Smooth muscle cell of the brain vasculature (primary cell): ENCODE measurements at regions not wholly inside any gene's neighbourhood (a gene's known extent, or its start where the extent isn't known, plus 50 kb on each side); places are given as distances from the start of the nearest gene placed in this dataset.
A peak's percentile ranks its signal among the peaks of the same experiment; 100 is the strongest.

Experiments
- DNase-seq: peaks from one replicate; pipeline ENCODE4 v3.0.0-alpha.2; 2012; ENCODE audit warnings: low read depth, low spot score

DNA sequence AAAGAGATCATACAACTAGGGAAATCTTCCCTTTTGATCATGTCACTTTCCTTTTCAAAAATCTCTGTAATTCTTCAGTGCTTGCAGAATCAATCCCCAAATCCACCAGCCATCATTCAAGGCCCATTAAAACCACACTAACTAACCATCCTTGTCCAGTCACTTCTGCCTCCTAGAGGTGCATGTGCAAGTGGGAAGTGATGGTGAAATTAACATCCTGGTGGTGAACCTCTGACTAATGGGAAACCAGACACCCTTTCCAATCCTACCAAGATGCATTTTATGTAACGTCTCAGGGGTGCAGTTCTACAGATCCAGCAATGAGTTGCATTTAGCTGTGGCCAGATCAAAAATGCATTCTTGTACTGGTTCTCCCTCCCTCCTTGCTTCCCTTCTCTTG, 341.8 kb downstream of the RAPGEF2 start:
- no peak for DNase-seq

DNA sequence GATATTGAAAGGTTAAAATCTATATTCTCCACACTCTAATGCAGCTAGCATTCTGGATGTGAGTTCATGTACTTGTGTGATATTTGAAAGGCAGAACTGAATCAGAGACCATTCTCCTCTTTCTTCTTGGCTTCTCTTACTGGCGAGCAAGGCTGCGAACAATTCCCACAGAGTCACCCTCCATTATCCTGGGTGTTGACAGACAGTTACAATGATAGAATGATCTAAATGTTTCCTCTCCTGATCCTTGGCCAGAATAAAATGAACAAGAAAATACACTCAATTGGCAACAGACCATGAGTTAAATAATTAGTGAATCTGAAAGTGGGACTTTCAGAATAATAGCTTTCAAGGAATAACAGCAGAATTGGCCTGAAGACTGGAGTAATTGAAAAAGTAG, 342.8 kb downstream of the RAPGEF2 start:
- no peak for DNase-seq

DNA sequence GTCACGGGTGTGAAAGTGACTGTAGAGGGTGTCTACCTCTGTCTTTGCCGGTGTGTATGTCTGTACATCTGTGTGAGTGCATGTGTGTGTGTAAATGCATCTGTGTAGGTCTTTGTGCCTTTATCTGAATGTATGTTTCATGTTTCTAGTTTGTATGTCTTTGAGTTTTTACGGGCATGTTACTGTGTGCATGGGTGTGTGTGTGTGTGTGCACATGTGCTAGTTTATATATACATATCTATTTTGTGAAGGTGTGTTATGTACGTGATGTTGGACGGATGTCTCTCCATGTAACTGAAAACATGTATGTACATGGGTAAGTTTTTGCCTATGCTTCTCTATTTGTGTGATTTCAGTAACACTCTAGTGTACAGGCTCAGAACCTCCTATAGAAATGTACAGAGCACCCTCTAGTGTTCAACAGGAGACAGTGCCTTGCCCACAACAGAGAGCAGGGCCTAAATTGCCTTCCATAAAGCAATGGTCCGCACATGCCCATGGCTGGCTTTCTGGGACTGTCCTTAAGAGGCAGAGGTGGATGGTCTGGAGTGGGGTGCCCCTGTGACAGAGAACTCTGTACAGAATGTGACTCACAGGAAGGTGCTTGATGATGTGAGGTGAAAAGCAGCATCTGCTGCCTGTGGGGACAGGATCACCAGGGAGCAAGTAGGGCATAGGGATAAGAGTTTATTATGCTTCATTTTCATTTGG, 343.5 kb downstream of the RAPGEF2 start:
- DNase-seq: peak; percentile 44

DNA sequence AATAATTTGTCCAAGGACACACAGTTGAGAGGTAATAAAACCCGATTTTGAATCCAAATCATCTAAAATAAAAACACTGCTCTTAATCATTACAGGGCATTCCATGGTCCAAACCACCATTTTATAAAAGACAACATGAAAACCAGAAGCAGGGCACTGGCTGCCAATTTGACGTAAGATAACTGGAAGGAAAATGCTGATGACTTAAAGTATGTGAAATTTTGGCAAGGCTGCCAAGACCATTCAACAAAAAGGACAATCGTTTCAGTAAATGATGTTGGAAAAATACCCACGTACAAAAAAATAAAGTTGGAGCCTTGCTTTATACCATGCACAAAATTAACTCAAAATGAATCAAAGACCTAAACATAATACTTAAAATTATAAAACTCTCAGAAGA, 344.4 kb downstream of the RAPGEF2 start:
- no peak for DNase-seq

DNA sequence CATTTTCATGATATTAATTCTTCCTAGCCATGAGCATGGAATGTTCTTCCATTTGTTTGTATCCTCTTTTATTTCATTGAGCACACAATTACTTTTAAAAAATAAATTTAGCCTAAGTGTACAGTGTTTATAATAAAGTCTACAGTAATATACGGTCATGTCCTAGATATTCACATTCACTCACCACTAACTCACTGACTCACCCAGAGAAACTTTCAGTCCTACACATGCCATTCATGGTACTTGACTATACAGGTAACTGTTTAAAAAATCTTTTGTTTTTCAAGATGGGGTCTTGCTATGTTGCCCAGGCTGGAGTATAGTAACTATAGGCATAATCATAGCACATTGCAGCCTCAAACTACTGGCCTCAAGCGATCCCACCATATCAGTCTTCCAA, 348.1 kb downstream of the RAPGEF2 start:
- DNase-seq: no peak

DNA sequence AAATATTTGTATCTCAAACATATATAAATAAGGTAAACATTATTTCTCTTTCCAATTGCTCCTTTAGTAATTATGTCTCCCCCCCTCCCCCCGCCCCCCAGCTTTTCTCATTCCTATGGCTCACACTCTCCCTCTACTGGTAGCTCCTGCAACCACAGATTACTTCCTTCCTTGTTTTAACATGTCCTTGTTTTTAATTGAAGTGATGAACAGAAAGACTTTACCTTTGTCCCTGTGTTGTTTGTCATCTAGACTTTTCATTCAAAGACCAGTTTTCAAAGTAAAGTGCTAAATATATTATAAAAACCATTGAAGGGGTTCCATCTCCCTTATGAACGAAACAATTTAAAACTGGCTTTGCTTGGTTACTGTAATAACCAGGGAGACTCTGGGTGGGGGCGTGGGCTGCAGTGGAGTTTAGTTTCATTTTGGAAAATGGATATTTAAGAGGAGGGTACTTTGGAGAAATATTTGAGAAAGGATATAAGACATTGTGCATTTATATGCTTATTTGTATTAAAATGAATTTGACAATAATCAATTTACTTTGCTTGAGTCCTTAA, 352.9 kb downstream of the RAPGEF2 start:
- DNase-seq: no peak

DNA sequence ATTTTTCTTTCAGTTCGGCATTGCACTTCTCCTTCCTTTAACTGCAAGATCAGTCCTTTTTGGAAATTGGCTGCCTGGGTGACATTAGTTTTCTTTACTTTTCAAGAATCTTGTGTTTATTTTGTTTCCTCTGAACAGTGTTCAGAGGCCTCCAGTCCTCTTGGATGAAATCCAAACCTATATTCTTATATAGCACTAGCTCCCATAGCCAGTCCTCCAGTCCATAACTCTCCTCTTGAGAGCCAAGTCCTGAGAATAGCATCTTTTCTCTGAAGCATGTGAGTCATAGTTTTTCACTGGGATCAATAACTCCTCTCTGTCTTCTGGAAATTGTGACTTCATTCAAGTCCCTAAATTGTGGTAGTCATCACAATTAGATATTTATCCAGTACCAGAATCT, 357.5 kb downstream of the RAPGEF2 start:
- no peak for DNase-seq

DNA sequence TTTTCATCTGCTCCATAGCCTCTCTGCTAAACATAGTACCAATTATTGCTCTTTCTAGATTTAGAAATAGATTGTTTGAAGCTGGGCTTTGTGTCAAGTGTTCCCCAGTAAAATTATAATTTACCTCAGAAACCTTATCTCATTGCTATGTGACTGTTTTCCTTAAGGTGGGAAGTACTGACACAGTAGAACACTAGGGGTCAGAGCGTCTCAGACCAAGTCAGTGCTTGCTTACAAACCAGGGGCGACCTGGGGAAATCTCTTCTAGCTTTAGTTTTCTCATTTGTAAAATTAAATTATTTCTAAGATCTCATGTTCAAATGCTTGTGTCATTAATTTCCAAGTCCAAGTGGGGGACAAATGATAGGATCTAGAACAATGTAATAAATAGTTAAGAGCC, 360.4 kb downstream of the RAPGEF2 start:
- DNase-seq: no peak

DNA sequence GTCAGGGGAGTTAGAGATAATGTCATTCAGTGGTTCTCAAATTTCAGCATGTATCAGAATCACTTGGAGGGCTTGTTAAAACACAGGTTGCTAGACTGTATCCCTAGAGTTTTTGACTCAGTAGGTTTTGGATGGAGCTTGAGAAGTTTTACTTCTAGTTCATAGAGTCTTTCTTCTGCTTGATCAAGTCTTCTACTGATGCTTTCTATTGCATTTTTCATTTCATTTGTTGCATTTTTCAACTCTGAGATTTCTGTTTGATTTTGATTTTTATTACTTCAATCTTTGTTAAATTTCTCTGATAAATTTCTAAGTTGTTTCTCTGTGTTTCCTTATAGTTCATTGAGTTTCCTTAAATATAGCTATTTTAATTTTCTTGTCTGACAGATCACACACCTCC, 361.4 kb downstream of the RAPGEF2 start:
- DNase-seq: no peak

DNA sequence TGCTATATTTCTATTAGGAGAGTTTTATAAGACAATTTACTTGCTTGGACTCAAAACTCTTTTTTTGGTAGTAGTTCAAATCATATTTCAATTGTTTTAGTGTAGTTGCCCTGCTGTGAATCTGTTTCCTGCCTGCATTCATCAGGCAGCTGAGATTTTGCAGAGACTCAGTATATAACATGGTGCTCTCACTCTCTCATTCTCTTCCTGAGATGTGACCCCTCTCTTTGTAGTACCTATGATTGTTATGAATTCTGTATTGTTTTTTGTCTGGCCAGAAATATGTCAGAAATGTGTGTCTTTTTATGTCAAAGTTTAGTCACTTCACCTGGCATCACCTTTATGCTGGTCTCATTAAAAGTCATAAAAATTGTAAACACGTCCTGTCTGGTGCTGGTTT, 374.0 kb downstream of the RAPGEF2 start:
- DNase-seq: no peak

DNA sequence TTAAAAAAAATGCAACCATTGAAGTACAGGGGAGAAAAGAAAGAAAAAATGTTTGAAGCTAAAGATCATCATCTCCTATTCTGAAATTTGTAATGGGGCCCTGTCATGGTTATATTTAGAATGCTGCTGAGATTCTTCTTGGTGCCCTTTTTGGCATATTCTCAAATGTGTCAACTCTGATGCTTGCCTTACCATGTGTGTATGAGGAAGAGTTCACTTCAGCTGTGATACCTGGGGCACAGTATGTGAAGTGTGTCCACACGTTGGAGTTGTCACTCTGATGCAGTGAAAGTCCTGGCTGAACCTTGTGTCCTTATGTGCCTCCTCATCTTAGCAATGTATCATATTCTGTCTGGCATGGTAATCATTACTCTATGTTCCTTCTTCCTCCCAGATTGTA, 377.9 kb downstream of the RAPGEF2 start:
- DNase-seq: no peak

DNA sequence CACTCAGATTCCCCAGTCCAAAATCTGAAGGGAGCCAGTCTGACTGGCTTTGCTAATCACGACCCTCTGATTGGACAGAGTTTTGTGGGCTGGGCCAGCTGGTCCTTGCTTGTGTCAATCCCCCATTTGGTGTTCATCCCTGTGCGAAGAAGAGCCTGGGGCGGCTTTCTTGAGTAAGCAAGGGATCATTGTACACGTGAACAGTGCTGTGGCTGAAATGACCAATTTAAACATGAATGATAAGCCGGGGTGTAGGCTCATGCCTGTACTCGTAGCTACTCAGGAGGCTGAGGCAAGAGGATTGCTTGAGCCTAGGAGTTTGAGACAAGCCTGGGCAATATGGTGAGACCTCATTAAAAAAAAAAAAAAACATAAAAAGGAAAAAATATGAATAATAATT, 379.1 kb downstream of the RAPGEF2 start:
- no peak for DNase-seq

DNA sequence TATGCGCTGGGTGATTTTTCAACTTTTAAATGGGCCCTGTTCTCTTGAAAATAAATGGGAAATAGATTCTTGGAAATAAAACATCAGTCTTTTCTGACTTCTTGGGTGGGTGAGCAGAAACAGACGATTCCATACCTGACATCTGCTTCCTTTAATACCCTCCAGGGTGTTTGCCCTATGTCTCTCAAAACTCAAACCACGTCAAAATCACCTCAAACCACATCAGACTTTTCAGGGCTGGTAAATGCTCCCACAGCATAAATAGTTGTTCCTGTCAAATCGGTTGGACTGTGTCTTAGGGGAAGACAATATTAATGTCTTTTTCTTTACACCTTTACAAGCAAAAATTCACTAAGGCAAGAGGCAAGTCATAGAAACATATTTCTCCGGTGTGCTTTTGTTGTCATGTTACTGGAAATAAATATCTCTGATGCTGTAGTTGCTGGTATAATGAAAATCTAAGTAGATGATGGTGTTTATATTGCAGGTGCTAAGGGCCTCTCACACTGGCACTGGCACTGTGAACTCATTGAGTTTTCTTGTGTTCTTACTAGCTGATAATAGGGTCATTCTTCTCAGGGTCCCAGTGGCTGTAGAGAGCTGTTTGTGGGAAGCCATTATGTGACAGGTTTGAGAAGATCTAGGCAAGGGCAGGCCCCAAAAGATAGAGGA, 380.4 kb downstream of the RAPGEF2 start:
- no peak for DNase-seq

DNA sequence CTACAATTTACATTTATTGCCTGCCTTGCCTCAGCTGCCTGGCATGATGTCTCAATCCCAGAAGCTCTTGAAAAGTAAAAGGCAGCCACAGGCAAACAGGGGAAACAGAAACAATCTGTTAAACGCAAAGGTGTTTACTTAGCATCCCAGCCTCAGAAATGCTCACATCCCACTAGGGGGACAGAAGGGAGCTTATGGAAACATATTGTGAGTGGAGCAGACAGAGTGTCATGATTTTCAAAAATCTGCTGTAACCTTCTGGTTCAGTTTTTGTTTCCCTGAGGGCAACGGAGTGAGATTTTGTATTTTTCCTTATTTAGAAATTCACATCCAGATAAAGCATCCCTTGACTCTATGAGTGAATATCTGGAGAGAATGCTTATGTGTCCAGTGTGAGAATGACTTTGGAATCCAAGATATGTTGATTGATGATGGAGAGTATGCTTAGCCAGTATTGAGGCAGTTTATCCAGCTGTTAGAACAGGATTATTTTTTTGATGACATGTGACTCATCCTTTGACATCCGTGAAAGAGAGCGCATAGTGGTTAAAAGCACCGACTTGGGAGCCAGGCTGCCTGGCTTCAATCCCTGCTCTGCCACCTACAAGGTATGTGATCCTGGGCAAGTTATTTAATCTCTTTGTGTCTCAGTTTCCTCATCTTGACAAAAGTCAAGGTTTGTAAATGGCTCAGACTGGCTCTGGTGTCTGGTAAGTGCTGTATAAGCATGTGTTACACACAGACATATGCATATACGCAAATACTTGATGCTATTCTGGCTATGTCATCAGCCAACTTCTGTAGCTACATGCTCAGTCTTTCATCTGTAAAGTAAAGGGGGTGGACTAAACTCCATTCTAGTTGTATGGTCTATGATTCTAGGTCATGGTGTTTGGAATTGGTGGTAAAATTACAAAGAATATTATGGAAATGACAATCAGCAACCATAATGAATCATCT, 381.2 kb downstream of the RAPGEF2 start:
- no peak for DNase-seq

DNA sequence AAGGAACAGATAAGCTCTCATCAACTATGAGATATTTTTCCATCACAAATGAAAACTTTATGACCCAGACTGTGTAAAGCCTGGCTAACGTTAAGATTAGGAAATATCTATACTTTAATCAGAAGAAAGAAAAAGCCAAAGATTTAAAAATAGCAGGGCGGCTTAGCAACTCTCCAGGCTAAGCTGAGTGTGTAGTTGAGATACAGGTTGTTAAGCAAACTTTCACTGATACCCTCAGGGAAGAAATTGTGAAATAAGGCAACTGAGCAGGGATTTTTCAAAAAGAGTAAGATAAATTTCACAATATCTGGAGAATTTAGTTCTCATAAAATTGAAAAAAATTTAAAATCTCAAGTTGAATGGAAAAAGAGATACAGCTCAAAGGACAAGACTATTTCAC, 382.0 kb downstream of the RAPGEF2 start:
- DNase-seq: no peak

DNA sequence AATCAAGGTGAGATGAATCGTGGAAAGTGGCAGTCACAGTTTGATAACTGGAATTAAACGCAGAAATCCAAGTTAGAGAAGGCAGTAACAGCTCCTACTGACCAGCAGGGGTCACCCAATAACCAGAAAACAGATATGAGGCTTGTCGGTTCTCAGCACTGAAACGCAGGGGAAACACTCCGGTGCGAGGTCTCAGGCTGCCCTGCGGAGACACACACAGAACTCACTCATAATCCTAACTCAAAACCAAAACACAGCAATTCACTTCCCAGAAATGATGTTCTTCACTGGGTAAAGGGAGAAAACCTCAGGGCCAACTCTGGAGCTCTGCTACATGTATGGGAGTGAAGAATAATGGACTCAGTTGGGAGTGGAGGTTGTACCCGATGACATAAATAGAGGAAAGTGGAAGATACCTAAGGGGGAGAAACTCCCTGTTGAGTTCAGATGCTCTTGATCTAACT, 384.4 kb downstream of the RAPGEF2 start:
- DNase-seq: peak; percentile 72

DNA sequence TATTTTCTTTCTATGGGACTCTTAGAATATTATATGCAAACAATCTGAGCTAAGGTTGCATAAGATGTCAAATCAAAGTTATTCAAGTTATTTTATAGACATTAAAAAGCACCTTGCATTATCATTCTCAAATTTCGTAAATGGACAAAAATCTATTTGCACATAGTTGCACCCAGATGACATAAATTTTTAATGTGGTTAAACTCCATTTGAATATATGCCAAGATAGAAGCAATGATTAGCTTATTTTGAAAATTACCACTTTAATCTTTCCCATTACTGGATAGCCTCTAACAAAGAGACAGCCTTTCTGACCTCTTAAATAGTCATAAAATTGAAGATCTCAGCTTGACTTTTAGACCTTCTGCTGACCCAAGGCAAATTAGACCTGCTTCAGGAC, 386.8 kb downstream of the RAPGEF2 start:
- DNase-seq: no peak

DNA sequence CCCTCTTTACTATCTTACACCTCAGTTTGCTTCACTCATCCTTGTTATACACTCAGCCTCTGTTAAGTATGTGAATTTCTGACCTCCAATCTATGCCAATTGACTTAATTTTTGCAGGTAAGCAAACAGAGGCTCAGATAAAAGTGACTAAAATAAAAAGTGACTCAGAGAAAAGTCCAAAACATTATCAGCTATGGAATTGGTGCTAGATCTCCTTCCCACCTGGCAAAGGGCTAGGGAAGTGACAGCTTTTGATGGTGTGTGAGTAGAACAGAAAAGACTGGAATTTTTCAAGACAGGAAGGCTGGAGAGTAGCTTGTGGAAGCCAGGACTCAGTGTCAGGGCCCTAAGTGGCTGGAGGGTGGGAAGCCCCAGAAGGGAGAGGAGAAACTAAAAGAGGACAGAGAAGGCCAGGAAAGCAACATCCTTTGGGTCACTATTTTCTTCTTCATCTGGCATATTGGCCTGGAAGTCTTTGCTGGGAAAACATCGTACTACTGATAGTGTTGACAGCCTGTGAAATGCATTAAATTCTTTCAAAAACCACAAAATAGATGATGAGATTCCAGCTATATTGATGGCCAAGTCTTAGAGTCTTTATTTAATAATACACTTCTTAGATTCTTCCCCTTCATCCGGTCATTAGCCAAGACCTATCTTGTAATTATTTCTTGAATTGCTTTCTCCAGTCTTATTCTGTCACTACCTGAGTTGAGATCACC, 392.8 kb downstream of the RAPGEF2 start:
- no peak for DNase-seq

DNA sequence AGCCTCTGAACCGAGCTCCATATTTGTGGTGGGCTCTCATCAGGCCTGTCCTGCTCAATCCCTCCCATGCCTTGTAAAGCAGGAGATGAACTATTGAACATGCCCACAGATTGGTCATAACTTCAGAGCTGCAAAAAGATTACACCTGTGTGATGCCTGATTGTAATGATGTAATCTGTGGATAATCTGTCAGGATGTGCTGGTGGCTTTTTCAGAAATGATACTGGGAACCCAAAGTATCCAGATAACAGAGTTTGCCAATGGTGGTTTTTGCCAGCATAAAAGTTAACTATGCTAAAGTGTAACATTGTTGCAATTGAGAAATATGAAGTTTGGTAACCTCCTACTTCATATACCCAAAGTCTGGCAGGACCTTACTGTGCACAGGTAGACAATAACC, 393.4 kb downstream of the RAPGEF2 start:
- no peak for DNase-seq

DNA sequence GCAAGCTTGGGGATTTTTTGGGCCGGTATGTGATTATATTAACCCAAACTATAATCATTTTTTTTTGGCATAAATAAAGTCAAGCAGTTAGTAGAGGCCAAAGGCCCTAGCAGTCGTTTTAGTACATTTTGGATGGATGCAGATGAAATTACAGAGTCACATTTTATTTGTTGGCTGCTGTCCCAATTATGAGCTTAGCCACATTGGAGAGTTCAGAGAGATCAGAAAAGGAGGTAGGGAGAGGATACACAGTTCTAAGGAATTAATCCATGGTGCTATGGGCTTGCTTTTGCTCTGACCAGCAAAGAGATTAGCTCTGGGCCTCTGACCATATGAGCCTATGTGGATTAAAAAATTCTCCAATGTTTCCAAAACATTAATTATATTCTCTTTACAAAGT, 395.1 kb downstream of the RAPGEF2 start:
- DNase-seq: no peak

DNA sequence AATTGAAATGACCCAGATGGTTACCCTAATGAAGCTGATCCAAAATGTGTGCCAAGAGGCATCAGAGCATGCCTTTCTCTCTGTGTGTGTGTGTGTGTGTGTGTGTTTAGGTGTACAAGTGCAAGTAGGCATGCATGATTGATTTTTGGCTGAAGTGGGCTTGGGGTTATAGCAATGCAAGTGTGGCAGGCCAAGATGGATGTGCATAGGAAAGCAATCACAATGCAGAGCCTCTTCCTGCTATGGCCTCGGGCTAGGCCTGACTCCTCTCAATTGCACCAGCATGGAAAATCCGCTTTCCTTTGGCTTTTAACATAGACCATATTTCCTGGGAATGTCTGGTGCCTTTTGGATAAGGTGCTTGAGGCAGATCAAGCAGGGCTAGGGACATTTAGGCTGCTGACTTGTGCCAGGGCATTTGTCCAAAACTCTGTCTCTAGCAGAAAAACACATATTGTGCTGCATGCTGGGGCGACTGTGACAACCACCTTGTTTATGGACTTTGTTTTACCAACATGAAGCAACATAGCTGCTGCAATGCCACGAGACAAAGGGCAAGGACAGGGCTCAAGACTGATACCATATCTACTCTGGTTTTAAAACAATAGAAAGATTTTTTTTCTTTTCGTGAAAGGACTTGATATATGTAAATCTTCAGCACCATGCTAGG, 395.7 kb downstream of the RAPGEF2 start:
- no peak for DNase-seq
